A673 (cell line): ENCODE measurements at regions not wholly inside any gene's neighbourhood (a gene's known extent, or its start where the extent isn't known, plus 50 kb on each side); places are given as distances from the start of the nearest gene placed in this dataset.

Experiments
- BruUV-seq: library from RNA; stranded (reverse); fragments of 400-500 nt; replicated peaks from 2 replicates; lab custom pipeline; 2021; lab: Mats Ljungman, UMichigan
- CTCF ChIA-PET: fragments of 300-600 bp; sonication (Branson Sonifier 250); formaldehyde crosslinking; loops from one replicate; lab custom pipeline; 2022; ENCODE audit warnings: antibody characterized with exemption; lab: Charles Lee
- POLR2A ChIA-PET: fragments of 300-600 bp; sonication (Branson Sonifier 250); formaldehyde crosslinking; loops from one replicate; lab custom pipeline; 2022; ENCODE audit warnings: antibody characterized with exemption; ENCODE audit not compliant: low non-redundant PET; lab: Charles Lee
- DNase-seq: peaks from one replicate; pipeline ENCODE4 v3.0.0-alpha.2; 2015; ENCODE audit warnings: low spot score
- H3K27ac ChIP-seq: fragments of 200-600 bp; sonication (generic); 2 replicates; pipeline ENCODE4 v1.5.1; 2016; ENCODE audit warnings: mixed run types, low read depth, mild to moderate bottlenecking, mixed read lengths, antibody characterized with exemption, low read length; ENCODE audit not compliant: poor library complexity, severe bottlenecking
- H3K27me3 ChIP-seq: fragments of 200-600 bp; sonication (generic); replicated peaks from 2 replicates; pipeline ENCODE4 v1.6.1; 2017; ENCODE audit warnings: mixed run types, low read depth, mild to moderate bottlenecking, mixed read lengths, antibody characterized with exemption, low read length; ENCODE audit not compliant: insufficient read depth, poor library complexity
- H3K36me3 ChIP-seq: fragments of 200-600 bp; sonication (generic); 2 replicates; pipeline ENCODE4 v1.6.1; 2016; ENCODE audit warnings: mixed run types, mild to moderate bottlenecking, mixed read lengths, antibody characterized with exemption, low read length; ENCODE audit not compliant: insufficient read depth, poor library complexity, severe bottlenecking
- H3K4me1 ChIP-seq: fragments of 200-600 bp; sonication (generic); 2 replicates; pipeline ENCODE4 v1.6.1; 2017; ENCODE audit warnings: mixed run types, mild to moderate bottlenecking, mixed read lengths, antibody characterized with exemption, low read length; ENCODE audit not compliant: insufficient read depth, poor library complexity, severe bottlenecking
- H3K4me3 ChIP-seq: fragments of 200-600 bp; sonication (generic); 2 replicates; pipeline ENCODE4 v1.5.1; 2016; ENCODE audit warnings: low read depth, mixed run types, mild to moderate bottlenecking, mixed read lengths, low read length; ENCODE audit not compliant: poor library complexity, severe bottlenecking
- H3K9me3 ChIP-seq: fragments of 200-600 bp; sonication (generic); 2 replicates; pipeline ENCODE4 v1.6.1; 2016; ENCODE audit warnings: mixed run types, low read depth, mild to moderate bottlenecking, mixed read lengths, antibody characterized with exemption, low read length; ENCODE audit not compliant: poor library complexity, severe bottlenecking
- EZH2 ChIP-seq: fragments of 200-600 bp; sonication (generic); IDR thresholded peaks from 2 replicates; pipeline ENCODE4 v1.6.1; 2017; ENCODE audit warnings: borderline replicate concordance, low read depth, mild to moderate bottlenecking, mixed read lengths, antibody characterized with exemption, low read length; ENCODE audit not compliant: poor library complexity, severe bottlenecking
- intact Hi-C: fragments of 100-400 bp; cut with micrococcal nuclease; formaldehyde crosslinking; loops from one replicate; pipeline ENCODE4 v1.10.0; 2022; ENCODE audit not compliant: unreplicated experiment
- TF ChIP-seq, protein P1 (sequence below): fragments of 300-800, 200-600 bp; sonication (generic); conservative IDR thresholded peaks from 2 replicates; pipeline ENCODE4 v1.5.1; 2017; ENCODE audit warnings: low read depth, mild to moderate bottlenecking, antibody characterized with exemption, low read length, moderate library complexity, mixed read lengths

DNA sequence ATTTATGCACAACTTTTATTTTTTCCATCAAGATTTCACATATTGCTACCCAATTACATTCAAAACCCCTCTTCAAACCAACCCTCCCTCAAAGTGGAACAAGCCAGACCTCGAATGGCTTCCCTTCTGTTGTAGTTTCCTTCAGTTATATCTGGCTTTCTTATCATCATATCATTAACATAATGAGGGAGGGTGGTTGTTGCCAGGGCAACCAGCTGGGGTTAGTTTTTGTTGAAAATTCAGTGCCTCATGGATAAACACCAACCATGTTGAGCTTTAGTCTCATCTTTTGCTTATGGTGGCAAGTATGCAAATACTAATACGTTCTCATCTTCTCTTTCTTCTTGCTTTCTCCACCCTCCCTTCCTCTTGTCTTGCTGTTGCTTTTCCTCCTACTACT is 359.7 kb downstream of the CDH11 start:
- no peak for DNase-seq
- H3K4me3 ChIP-seq: no peak overlapping the region
- intact Hi-C loops: no loop called here
- H3K9me3 ChIP-seq: no peaks in the 10 kb centered on the region
- BruUV-seq: no TSS peak
- no peaks in the 10 kb centered on the region for H3K36me3 ChIP-seq
- no peaks in the 10 kb centered on the region for H3K27me3 ChIP-seq
- ChIA-PET POLR2A (no interaction called here), CTCF (no interaction called here)
- H3K27ac ChIP-seq: no peak overlapping the region
- no peaks in the 10 kb centered on the region for H3K4me1 ChIP-seq
- TF ChIP-seq EZH2: no peak
- TF ChIP-seq, protein P1, sequence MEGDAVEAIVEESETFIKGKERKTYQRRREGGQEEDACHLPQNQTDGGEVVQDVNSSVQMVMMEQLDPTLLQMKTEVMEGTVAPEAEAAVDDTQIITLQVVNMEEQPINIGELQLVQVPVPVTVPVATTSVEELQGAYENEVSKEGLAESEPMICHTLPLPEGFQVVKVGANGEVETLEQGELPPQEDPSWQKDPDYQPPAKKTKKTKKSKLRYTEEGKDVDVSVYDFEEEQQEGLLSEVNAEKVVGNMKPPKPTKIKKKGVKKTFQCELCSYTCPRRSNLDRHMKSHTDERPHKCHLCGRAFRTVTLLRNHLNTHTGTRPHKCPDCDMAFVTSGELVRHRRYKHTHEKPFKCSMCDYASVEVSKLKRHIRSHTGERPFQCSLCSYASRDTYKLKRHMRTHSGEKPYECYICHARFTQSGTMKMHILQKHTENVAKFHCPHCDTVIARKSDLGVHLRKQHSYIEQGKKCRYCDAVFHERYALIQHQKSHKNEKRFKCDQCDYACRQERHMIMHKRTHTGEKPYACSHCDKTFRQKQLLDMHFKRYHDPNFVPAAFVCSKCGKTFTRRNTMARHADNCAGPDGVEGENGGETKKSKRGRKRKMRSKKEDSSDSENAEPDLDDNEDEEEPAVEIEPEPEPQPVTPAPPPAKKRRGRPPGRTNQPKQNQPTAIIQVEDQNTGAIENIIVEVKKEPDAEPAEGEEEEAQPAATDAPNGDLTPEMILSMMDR: no peak

DNA sequence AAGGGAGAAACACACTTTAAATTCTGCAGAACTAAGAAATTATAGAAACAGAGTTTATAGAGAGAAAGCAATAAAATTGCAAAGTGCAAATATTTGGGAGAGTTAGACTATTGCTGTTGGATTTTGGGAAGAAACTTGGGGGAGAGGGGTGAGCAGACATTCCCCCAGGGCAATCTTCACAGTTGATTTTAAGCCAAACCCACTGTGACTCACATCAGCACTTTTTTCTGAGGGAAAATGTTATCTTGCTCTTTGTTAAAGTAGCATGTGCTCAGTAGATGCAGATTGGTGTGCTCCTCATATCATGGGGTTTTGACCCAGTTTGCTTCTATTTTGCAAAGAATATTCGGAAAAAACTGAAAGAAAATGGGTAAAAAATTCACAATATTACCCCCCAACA is 367.6 kb downstream of the CDH11 start:
- BruUV-seq: no TSS peak

DNA sequence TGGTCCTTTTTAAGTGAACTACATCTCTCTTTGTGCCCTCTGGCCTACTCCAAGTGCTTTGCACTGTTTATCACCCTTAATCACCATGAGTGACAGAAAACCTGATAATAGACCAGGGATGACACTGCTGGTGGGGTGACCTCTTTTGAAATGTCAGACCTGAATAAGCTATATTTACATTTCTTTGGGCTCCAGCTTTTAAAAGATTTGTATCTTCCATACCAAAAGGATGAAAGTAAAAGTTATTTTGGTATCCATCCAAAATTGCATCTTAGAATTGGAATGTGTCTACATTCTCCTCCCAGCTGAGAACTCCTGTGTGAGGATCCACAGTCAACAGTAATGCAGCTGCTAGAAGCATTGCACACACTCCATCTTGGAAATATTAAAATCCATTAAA is 370.0 kb downstream of the CDH11 start:
- TF ChIP-seq EZH2: no peak
- TF ChIP-seq, protein P1: no peak
- Histone ChIP-seq H3K9me3 (no peaks in the 10 kb centered on the region), H3K27ac (no peak overlapping the region), H3K36me3 (no peaks in the 10 kb centered on the region), H3K4me1 (peaks cover 3% of the 10 kb centered on the region), H3K4me3 (no peak overlapping the region), H3K27me3 (no peaks in the 10 kb centered on the region)
- intact Hi-C loops: loop anchor here (1.0 kb wide), 1 partner anchor 18 kb away; no protein-coding TSS in a partner anchor
- ChIA-PET CTCF (no interaction called here), POLR2A (no interaction called here)
- no peak for DNase-seq
- no TSS peak for BruUV-seq

More for the DNA sequence above, 367.6 kb downstream of the CDH11 start:
- H3K9me3 ChIP-seq: no peaks in the 10 kb centered on the region
- peaks cover 3% of the 10 kb centered on the region for H3K4me1 ChIP-seq
- no peak overlapping the region for H3K27ac ChIP-seq
- intact Hi-C loops: no loop called here
- no peaks in the 10 kb centered on the region for H3K27me3 ChIP-seq
- TF ChIP-seq, protein P1: no peak
- no peak for TF ChIP-seq EZH2
- ChIA-PET CTCF (no interaction called here), POLR2A (no interaction called here)
- H3K36me3 ChIP-seq: no peaks in the 10 kb centered on the region
- DNase-seq: no peak
- H3K4me3 ChIP-seq: no peak overlapping the region
